LNCAP (cell line): ENCODE measurements at regions not wholly inside any gene's neighbourhood (a gene's known extent, or its start where the extent isn't known, plus 50 kb on each side); places are given as distances from the start of the nearest gene placed in this dataset.

Source experiments
- TF ChIP-seq, protein P1 (sequence below): fragments of 450-650 bp; IDR thresholded peaks from 2 replicates; pipeline ENCODE4 v1.5.1; 2017; ENCODE audit warnings: mild to moderate bottlenecking

DNA sequence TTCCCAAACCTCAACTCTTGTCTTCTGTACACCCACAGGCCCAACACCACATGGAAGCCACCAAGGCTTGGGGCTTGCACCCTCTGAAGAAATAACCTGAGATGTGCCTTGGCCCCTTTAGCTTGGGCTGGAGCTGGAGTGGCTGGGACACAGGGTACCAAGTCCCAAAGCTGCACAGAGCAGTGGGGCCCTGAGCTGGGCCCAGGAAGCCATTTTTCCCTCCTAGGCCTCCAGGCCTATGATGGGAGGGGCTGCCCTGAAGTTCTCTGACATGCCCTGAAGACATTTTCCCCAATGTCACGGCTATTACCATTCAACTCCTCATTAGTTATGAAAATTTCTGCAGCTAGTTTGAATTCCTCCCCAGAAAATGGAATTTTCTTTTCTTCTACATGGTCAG is 163.2 kb upstream of the ARID1B start:
- TF ChIP-seq, protein P1, sequence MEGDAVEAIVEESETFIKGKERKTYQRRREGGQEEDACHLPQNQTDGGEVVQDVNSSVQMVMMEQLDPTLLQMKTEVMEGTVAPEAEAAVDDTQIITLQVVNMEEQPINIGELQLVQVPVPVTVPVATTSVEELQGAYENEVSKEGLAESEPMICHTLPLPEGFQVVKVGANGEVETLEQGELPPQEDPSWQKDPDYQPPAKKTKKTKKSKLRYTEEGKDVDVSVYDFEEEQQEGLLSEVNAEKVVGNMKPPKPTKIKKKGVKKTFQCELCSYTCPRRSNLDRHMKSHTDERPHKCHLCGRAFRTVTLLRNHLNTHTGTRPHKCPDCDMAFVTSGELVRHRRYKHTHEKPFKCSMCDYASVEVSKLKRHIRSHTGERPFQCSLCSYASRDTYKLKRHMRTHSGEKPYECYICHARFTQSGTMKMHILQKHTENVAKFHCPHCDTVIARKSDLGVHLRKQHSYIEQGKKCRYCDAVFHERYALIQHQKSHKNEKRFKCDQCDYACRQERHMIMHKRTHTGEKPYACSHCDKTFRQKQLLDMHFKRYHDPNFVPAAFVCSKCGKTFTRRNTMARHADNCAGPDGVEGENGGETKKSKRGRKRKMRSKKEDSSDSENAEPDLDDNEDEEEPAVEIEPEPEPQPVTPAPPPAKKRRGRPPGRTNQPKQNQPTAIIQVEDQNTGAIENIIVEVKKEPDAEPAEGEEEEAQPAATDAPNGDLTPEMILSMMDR, result no peak

DNA sequence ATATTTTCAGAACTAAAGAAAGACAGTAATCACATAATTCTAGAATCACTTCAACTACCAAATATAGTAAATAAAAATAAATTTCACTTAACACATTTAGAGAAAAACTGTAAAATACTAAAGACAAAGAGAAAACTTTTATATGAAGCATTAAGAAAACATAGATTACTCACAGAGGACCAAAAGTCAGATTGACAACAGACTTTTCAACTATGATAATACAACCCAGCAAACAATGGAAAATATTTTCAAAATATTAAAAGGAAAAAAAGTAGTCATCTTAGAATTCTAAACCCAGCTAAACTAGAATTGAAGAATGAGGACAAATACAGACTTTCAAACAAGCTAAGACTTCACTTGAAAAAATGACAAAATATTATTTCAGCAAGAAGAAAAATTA is 164.8 kb upstream of the ARID1B start:
- TF ChIP-seq, protein P1, result no peak

DNA sequence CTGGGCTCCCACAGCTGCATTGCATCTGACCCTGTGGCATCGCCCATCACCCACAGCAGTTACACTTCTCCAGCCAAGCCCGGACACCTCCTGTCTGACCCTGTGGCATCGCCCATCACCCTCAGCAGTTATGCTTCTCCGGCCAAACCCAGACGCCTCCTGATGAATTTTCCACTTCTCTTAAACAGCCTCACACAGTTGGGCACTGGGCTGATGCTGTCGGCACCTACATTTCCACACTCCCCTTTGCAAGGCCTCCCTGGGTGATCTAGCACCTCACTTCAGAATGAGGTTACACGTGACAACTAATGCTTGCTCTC is 175.2 kb upstream of the ARID1B start:
- TF ChIP-seq, protein P1, result no peak

DNA sequence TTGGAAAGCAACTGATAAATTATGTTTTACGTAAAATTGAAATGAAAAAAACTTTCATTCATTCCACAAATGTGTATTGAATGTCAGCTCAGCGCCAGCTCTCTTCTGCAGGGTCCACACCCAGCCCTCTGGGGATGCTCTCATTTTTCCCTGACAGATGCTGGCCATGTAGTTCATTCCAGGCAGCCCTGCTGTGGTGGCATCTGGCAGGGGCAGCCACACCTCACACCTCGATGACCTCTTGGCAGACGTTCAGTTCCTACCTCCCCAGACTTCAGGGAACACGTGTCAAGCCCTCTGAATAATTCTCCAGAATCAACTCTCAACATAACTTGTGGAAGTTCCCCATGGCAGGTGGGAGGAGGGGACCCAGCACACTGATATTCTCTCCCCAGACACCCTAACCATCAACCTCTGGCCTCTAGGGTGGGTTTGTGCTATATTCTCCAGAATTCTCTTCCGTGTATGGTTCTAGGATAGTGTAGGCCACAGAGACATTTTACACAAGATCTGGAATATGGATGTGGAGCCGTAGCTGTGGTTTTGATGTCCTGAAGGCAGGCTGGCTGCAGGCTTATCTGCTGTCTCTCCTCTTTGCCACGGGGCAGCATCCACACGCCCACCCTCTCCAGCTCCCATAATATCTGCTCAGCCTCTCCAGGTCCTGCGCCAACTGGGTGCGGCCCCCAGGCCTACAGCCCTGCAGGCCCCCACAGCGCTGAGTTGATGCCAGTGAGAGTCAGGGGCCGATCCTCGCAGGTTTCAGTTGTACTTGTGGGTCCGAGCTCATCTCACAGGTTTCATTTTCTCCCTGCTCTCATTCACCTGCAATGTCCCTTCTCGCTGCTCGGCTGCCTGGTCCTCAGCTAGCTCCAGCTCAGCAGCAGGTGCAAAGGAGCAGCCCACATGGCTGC is 175.8 kb upstream of the ARID1B start:
- TF ChIP-seq, protein P1, result no peak

DNA sequence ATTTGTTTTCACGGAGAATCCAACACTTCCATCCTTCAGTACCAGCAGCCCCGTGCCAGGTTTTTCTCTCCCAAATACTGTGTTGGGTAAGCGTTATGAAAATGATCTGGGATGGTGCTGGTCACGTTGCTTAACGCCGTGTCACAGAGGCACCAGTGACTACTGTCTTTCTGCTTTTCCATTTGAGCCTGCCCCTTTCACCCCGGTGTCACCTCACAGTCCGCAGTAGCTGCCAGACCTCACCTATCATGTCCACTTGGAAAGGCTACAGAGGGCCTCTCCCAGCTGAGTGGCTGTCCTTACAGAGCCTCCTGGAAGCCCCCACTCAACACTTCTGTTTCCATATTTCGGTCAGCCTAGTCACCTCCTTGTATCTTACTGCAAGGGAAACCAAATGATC is 176.5 kb upstream of the ARID1B start:
- TF ChIP-seq, protein P1, result no peak

DNA sequence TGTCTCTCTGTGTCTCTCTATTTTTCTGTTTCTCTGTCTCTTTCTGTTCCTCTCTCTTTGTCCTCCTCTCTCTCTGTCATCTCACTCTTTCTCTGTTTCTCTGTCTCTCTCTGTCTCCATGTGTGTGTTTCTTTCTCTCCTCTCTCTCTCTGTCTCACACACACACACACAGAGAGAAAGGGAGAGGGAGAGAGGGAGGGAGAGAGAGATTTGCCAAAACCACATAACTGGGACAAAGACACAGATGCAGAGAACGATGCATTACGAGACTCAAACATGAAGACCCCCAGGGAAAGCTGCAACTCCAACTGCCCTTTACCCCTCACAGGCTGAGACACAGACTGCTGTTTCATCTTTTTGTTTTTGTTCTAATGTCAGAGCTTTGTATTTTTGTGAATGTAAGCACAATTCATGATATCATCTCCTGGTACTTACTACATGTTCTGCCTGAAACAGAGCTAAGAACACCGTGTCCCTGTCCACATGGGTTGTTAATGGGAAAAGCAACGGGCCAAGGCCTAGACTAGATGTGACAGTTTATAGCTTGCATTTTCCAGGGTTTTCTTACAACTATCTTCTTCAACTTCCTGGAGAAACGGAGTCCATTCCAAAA is 177.1 kb upstream of the ARID1B start:
- TF ChIP-seq, protein P1, result no peak

DNA sequence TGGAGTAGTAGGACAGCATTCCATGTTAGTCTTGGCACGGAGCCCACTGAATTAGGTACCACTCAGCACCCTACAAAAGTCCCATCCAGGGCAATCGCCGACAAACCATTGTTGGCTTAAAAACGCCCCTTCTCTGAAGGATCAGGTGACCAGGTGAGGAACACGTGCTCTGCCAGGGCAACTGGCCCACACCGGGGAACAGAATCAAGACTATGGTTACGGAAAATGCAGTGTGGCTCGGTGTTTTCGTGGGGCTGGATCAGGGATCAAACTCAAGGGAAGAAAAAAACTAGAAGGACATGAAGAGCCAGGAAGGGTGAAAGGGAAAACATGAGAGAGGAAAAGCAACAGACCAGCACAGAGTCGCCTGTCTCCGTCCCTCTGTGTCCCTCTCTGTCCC is 177.8 kb upstream of the ARID1B start:
- TF ChIP-seq, protein P1, result no peak
